Parathyroid adenoma (tissue), 2 donors: ENCODE measurements at regions not wholly inside any gene's neighbourhood (a gene's known extent, or its start where the extent isn't known, plus 50 kb on each side); places are given as distances from the start of the nearest gene placed in this dataset.

Source experiments
- H2AFZ ChIP-seq: fragments of 300-600 bp; sonication (generic); one replicate; pipeline ENCODE4 v1.7.0; 2017; ENCODE audit warnings: antibody characterized with exemption, mild to moderate bottlenecking
- H3K27ac ChIP-seq: fragments of 300-600 bp; sonication (generic); one replicate; pipeline ENCODE4 v1.7.0; 2017
- H3K27me3 ChIP-seq: fragments of 300-600 bp; sonication (generic); one replicate; pipeline ENCODE4 v1.7.0; 2017; ENCODE audit warnings: low read length; ENCODE audit not compliant: control insufficient read depth, insufficient read depth
- H3K36me3 ChIP-seq: fragments of 300-600 bp; sonication (generic); one replicate; pipeline ENCODE4 v1.7.0; 2017; ENCODE audit warnings: low read length; ENCODE audit not compliant: control insufficient read depth, insufficient read depth
- H3K4me1 ChIP-seq: fragments of 300-600 bp; sonication (generic); one replicate; pipeline ENCODE4 v1.7.0; 2017; ENCODE audit warnings: control low read depth
- H3K4me2 ChIP-seq: fragments of 300-600 bp; sonication (generic); one replicate; pipeline ENCODE4 v1.7.0; 2017; ENCODE audit warnings: low read length
- H3K4me3 ChIP-seq: fragments of 300-600 bp; sonication (generic); one replicate; pipeline ENCODE4 v1.7.0; 2017; ENCODE audit warnings: low read depth, low read length
- H3K79me2 ChIP-seq: fragments of 300-600 bp; sonication (generic); one replicate; pipeline ENCODE4 v1.7.0; 2017; ENCODE audit warnings: control low read depth
- H3K9ac ChIP-seq: fragments of 300-600 bp; sonication (generic); one replicate; pipeline ENCODE4 v1.7.0; 2017; ENCODE audit warnings: mild to moderate bottlenecking
- H3K9me3 ChIP-seq: fragments of 300-600 bp; sonication (generic); one replicate; pipeline ENCODE4 v1.7.0; 2017; ENCODE audit warnings: low read length; ENCODE audit not compliant: control insufficient read depth
- CTCF ChIP-seq: fragments of 300-600 bp; sonication (generic); IDR thresholded peaks from one replicate; pipeline ENCODE4 v1.7.0; 2017; ENCODE audit warnings: antibody characterized with exemption, mild to moderate bottlenecking
- donor health status: primary hyperparathyroidism.

- Histone ChIP-seq H3K4me3 (no peak overlapping the region), H3K36me3 (no peaks in the 10 kb centered on the region), H3K27ac (no peak overlapping the region), H2AFZ (no peak overlapping the region), H3K9ac (no peak overlapping the region), H3K27me3 (no peaks in the 10 kb centered on the region), H3K4me1 (no peaks in the 10 kb centered on the region), H3K9me3 (no peaks in the 10 kb centered on the region), H3K4me2 (no peak overlapping the region), H3K79me2 (no peaks in the 10 kb centered on the region)
- TF ChIP-seq CTCF, result no peak
Observed at GRCh38 chr10:33074443-33074842, 116.4 kb upstream of the ITGB1 start.

- Histone ChIP-seq H3K4me3 (no peak overlapping the region), H3K4me2 (no peak overlapping the region), H3K9me3 (no peaks in the 10 kb centered on the region), H3K27ac (no peak overlapping the region), H3K9ac (no peak overlapping the region), H3K27me3 (no peaks in the 10 kb centered on the region), H3K79me2 (no peaks in the 10 kb centered on the region), H2AFZ (no peak overlapping the region), H3K4me1 (no peaks in the 10 kb centered on the region), H3K36me3 (no peaks in the 10 kb centered on the region)
- TF ChIP-seq CTCF, result no peak
Observed at GRCh38 chr10:33073641-33074415, 115.8 kb upstream of the ITGB1 start.

GRCh38 chr10:33071857-33072256 is 113.8 kb upstream of the ITGB1 start:
- TF ChIP-seq CTCF, result no peak
- Histone ChIP-seq H3K4me1 (no peaks in the 10 kb centered on the region), H3K79me2 (no peaks in the 10 kb centered on the region), H2AFZ (no peak overlapping the region), H3K4me2 (no peak overlapping the region), H3K9ac (no peak overlapping the region), H3K9me3 (no peaks in the 10 kb centered on the region), H3K27ac (no peak overlapping the region), H3K36me3 (no peaks in the 10 kb centered on the region), H3K27me3 (no peaks in the 10 kb centered on the region), H3K4me3 (no peak overlapping the region)

GRCh38 chr10:33070101-33070500 is 112.1 kb upstream of the ITGB1 start:
- no peak for TF ChIP-seq CTCF
- H3K4me2 ChIP-seq, result no peak overlapping the region
- no peak overlapping the region for H3K4me3 ChIP-seq
- H3K9me3 ChIP-seq, result no peaks in the 10 kb centered on the region
- H3K27me3 ChIP-seq, result no peaks in the 10 kb centered on the region
- H2AFZ ChIP-seq, result no peak overlapping the region
- H3K27ac ChIP-seq, result no peak overlapping the region
- H3K36me3 ChIP-seq, result no peaks in the 10 kb centered on the region
- no peaks in the 10 kb centered on the region for H3K79me2 ChIP-seq
- no peak overlapping the region for H3K9ac ChIP-seq
- no peaks in the 10 kb centered on the region for H3K4me1 ChIP-seq

GRCh38 chr10:33067917-33068316 is 109.9 kb upstream of the ITGB1 start:
- H3K4me3 ChIP-seq, result no peak overlapping the region
- no peak overlapping the region for H3K9ac ChIP-seq
- no peak overlapping the region for H2AFZ ChIP-seq
- no peaks in the 10 kb centered on the region for H3K27me3 ChIP-seq
- no peaks in the 10 kb centered on the region for H3K9me3 ChIP-seq
- no peak overlapping the region for H3K27ac ChIP-seq
- H3K4me2 ChIP-seq, result no peak overlapping the region
- no peaks in the 10 kb centered on the region for H3K79me2 ChIP-seq
- no peaks in the 10 kb centered on the region for H3K4me1 ChIP-seq
- no peaks in the 10 kb centered on the region for H3K36me3 ChIP-seq
- TF ChIP-seq CTCF, result no peak
